Neural cell (in vitro differentiated cells): ENCODE measurements at regions not wholly inside any gene's neighbourhood (a gene's known extent, or its start where the extent isn't known, plus 50 kb on each side); places are given as distances from the start of the nearest gene placed in this dataset.

ENCODE experiments used
- EP300 ChIP-seq: fragments of 450-650 bp; conservative IDR thresholded peaks from 2 replicates; pipeline ENCODE4 v1.6.1; 2014; ENCODE audit warnings: antibody characterized with exemption, mild to moderate bottlenecking, moderate library complexity; ENCODE audit not compliant: poor library complexity, severe bottlenecking
- EZH2 ChIP-seq: fragments of 200-600, 300-800 bp; shearing (Covaris generic), sonication (generic); IDR thresholded peaks from 2 replicates; pipeline ENCODE4 v1.6.1; 2014; ENCODE audit warnings: antibody characterized with exemption, low read length, borderline replicate concordance, mild to moderate bottlenecking; ENCODE audit not compliant: insufficient read depth, poor library complexity, severe bottlenecking
- POLR2AphosphoS5 ChIP-seq: IDR thresholded peaks from 2 replicates; pipeline ENCODE4 v1.6.1; 2012
- RAD21 ChIP-seq: fragments of 450-650 bp; conservative IDR thresholded peaks from 2 replicates; pipeline ENCODE4 v1.6.1; 2014; ENCODE audit warnings: antibody characterized with exemption, mild to moderate bottlenecking, moderate library complexity
- TAF1 ChIP-seq: IDR thresholded peaks from 2 replicates; pipeline ENCODE4 v1.6.1; 2012; ENCODE audit warnings: low read depth
- TF ChIP-seq, protein P1 (sequence below): fragments of 450-650 bp; IDR thresholded peaks from 2 replicates; pipeline ENCODE4 v1.5.1; 2014; ENCODE audit warnings: antibody characterized with exemption, mild to moderate bottlenecking, moderate library complexity; ENCODE audit not compliant: poor library complexity, severe bottlenecking

DNA sequence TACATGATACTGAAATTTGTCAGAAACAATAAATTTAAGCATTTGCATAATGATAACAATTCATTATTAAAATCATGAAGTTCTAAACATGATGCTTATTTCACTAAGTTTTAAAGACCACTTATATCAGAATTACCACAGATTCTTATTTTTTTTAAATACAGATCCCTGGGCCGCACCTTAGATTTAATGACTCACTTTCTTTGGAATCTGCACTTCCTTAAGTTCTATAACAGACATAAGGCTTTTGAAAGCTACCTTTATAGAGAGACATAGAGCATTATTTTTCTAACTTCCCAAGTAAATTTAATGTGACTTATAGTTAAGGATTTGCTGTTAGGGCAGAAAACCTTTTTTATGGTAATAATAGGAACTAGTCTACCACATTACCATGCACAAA is 214.9 kb downstream of the IPMK start:
- TF ChIP-seq EZH2 (no peak), RAD21 (no peak), POLR2AphosphoS5 (no peak), EP300 (no peak), TAF1 (no peak)
- TF ChIP-seq, protein P1, sequence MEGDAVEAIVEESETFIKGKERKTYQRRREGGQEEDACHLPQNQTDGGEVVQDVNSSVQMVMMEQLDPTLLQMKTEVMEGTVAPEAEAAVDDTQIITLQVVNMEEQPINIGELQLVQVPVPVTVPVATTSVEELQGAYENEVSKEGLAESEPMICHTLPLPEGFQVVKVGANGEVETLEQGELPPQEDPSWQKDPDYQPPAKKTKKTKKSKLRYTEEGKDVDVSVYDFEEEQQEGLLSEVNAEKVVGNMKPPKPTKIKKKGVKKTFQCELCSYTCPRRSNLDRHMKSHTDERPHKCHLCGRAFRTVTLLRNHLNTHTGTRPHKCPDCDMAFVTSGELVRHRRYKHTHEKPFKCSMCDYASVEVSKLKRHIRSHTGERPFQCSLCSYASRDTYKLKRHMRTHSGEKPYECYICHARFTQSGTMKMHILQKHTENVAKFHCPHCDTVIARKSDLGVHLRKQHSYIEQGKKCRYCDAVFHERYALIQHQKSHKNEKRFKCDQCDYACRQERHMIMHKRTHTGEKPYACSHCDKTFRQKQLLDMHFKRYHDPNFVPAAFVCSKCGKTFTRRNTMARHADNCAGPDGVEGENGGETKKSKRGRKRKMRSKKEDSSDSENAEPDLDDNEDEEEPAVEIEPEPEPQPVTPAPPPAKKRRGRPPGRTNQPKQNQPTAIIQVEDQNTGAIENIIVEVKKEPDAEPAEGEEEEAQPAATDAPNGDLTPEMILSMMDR = no peak
